T-cell (primary cell): ENCODE measurements at regions not wholly inside any gene's neighbourhood (a gene's known extent, or its start where the extent isn't known, plus 50 kb on each side); places are given as distances from the start of the nearest gene placed in this dataset.

Experiments
- ATAC-seq, 4 experiments: fragments of 200-7000 bp in 3 of 4; fragments of 150-1000 bp in 1 of 4; cut with Tn5 transposase; replicated peaks in 1 of 4; 1 replicate in 3 of 4; 2 replicates in 1 of 4; pipeline ENCODE4 v1.10.0; 2021; ENCODE audit warnings: moderate library complexity in 3 of 4, mild to moderate bottlenecking in 2 of 4, moderate number of reproducible peaks in 1 of 4
- CTCF ChIA-PET, 2 donors: fragments of 300-600 bp; sonication (Branson Sonifier 250); formaldehyde crosslinking; loops; one replicate each; lab custom pipeline; 2022; ENCODE audit warnings: antibody characterized with exemption in 2 of 2; lab: Charles Lee
- POLR2A ChIA-PET, 2 donors: fragments of 300-600 bp; sonication (Branson Sonifier 250); formaldehyde crosslinking; loops; one replicate each; lab custom pipeline; 2022; ENCODE audit warnings: antibody characterized with exemption in 2 of 2; lab: Charles Lee
- DNase-seq, 35 experiments: peaks; one replicate each; pipeline versions ENCODE4 v3.0.0 to v3.0.0-alpha.2; 2013 to 2023
- H3K27ac ChIP-seq: one replicate; pipeline ENCODE4 v1.5.1; 2013; ENCODE audit warnings: low read length
- H3K27me3 ChIP-seq, 2 experiments: replicated peaks in 1 of 2; 1 replicate in 1 of 2; 2 replicates in 1 of 2; pipeline versions ENCODE4 v1.6.1 to v1.7.0; 2013; ENCODE audit warnings: low read length in 1 of 2, mixed read lengths in 1 of 2; ENCODE audit not compliant: control insufficient read depth in 2 of 2, insufficient read depth in 2 of 2; ENCODE audit errors: extremely low read depth in 1 of 2
- H3K36me3 ChIP-seq, 2 donors: 1 replicate in 1 of 2; 2 replicates in 1 of 2; pipeline versions ENCODE4 v1.6.1 to v1.7.0; 2013; ENCODE audit warnings: low read length in 1 of 2; ENCODE audit not compliant: control insufficient read depth in 2 of 2, insufficient read depth in 1 of 2; ENCODE audit errors: extremely low read depth in 1 of 2
- H3K4me1 ChIP-seq, 2 experiments: 1 replicate in 1 of 2; 2 replicates in 1 of 2; pipeline versions ENCODE4 v1.6.1 to v1.7.0; 2013; ENCODE audit warnings: low read length in 2 of 2, mixed read lengths in 1 of 2; ENCODE audit not compliant: insufficient read depth in 2 of 2, control insufficient read depth in 1 of 2; ENCODE audit errors: extremely low read depth in 1 of 2
- H3K4me3 ChIP-seq, 2 donors: 1 replicate in 1 of 2; 2 replicates in 1 of 2; pipeline versions ENCODE4 v1.5.1 to v1.7.0; 2013; ENCODE audit warnings: mild to moderate bottlenecking in 2 of 2, low read length in 1 of 2, moderate library complexity in 1 of 2; ENCODE audit not compliant: control insufficient read depth in 1 of 2; ENCODE audit errors: extremely low read depth in 1 of 2
- H3K9me3 ChIP-seq: 2 replicates; pipeline ENCODE4 v1.7.0; 2013
- H3K27ac Mint-ChIP-seq, 2 donors: one replicate each; pipeline ENCODE4 v1.8.0; 2020 to 2021; ENCODE audit warnings: mild to moderate bottlenecking in 2 of 2, mixed read lengths in 2 of 2
- H3K27me3 Mint-ChIP-seq, 2 donors: one replicate each; pipeline ENCODE4 v1.8.0; 2021 to 2022; ENCODE audit warnings: mixed read lengths in 2 of 2
- H3K36me3 Mint-ChIP-seq: one replicate; pipeline ENCODE4 v1.8.0; 2021; ENCODE audit warnings: mixed read lengths
- H3K4me1 Mint-ChIP-seq, 3 donors: one replicate each; pipeline ENCODE4 v1.8.0; 2020 to 2022; ENCODE audit warnings: mixed read lengths in 3 of 3, mild to moderate bottlenecking in 1 of 3
- H3K4me3 Mint-ChIP-seq, 3 donors: one replicate each; pipeline ENCODE4 v1.8.0; 2020 to 2022; ENCODE audit warnings: mild to moderate bottlenecking in 3 of 3, mixed read lengths in 3 of 3, moderate library complexity in 3 of 3
- H3K9me3 Mint-ChIP-seq, 3 donors: one replicate each; pipeline ENCODE4 v1.8.0; 2020 to 2022; ENCODE audit warnings: mixed read lengths in 3 of 3
- WGBS: methylation state at CpG from one replicate; pipeline ENCODE4 v1.1.5; 2013; ENCODE audit warnings: missing lambda C conversion rate; ENCODE audit not compliant: insufficient coverage; 5-methylcytosine and 5-hydroxymethylcytosine counted together

- no peaks in the 10 kb centered on the region for H3K9me3 ChIP-seq
- H3K36me3 Mint-ChIP-seq = no peaks in the 10 kb centered on the region
- H3K4me3 Mint-ChIP-seq = no peak overlapping the region
- POLR2A ChIA-PET = no interaction called here
- CTCF ChIA-PET = interaction anchor here in 1 of 2 donors (0.6 kb wide), 1 partner anchor 151 kb away, joined by 3 read pairs; no protein-coding TSS in a partner anchor
- no peaks in the 10 kb centered on the region for H3K4me1 ChIP-seq
- ATAC-seq (no peak), DNase-seq (peak in 1 of 35 experiments; percentile 1)
- no peak overlapping the region for H3K4me3 ChIP-seq
- H3K27ac Mint-ChIP-seq = no peak overlapping the region
- H3K9me3 Mint-ChIP-seq = peaks cover 0 to 4% (median 2%) of the 10 kb centered on the region in 3 donors
- no peaks in the 10 kb centered on the region for H3K4me1 Mint-ChIP-seq
- H3K27me3 ChIP-seq = no peaks in the 10 kb centered on the region
- WGBS = 46% methylated on average over 5 of the region's 7 CpGs
- H3K27me3 Mint-ChIP-seq = no peaks in the 10 kb centered on the region
- H3K27ac ChIP-seq = no peak overlapping the region
- H3K36me3 ChIP-seq = no peaks in the 10 kb centered on the region
Observed at GRCh38 chr9:82606492-82607382, 456.2 kb downstream of the RASEF start.

- no peak for ATAC-seq
- no peaks in the 10 kb centered on the region for H3K4me1 ChIP-seq
- Mint-ChIP-seq H3K36me3 (no peaks in the 10 kb centered on the region), H3K4me3 (no peak overlapping the region), H3K27me3 (no peaks in the 10 kb centered on the region), H3K27ac (no peak overlapping the region), H3K4me1 (no peaks in the 10 kb centered on the region), H3K9me3 (peaks cover 2 to 9% (median 3%) of the 10 kb centered on the region in 3 donors)
- ChIA-PET CTCF (no interaction called here), POLR2A (no interaction called here)
- no peak overlapping the region for H3K27ac ChIP-seq
- no peak overlapping the region for H3K4me3 ChIP-seq
- no peaks in the 10 kb centered on the region for H3K36me3 ChIP-seq
- H3K27me3 ChIP-seq = no peaks in the 10 kb centered on the region
- WGBS = no CpG with 5 or more reads among the region's 4 CpGs
- no peak for DNase-seq
- H3K9me3 ChIP-seq = no peaks in the 10 kb centered on the region
Observed at GRCh38 chr9:82608487-82608886, 454.5 kb downstream of the RASEF start.

GRCh38 chr9:82612942-82613341 is 450.0 kb downstream of the RASEF start:
- no peaks in the 10 kb centered on the region for H3K4me1 ChIP-seq
- Mint-ChIP-seq H3K27me3 (no peaks in the 10 kb centered on the region), H3K9me3 (peaks cover 0 to 14% (median 9%) of the 10 kb centered on the region in 3 donors), H3K27ac (no peak overlapping the region), H3K4me1 (no peaks in the 10 kb centered on the region), H3K36me3 (no peaks in the 10 kb centered on the region), H3K4me3 (no peak overlapping the region)
- no peaks in the 10 kb centered on the region for H3K36me3 ChIP-seq
- H3K27me3 ChIP-seq = no peaks in the 10 kb centered on the region
- ATAC-seq (no peak), DNase-seq (no peak)
- no peak overlapping the region for H3K27ac ChIP-seq
- no peak overlapping the region for H3K4me3 ChIP-seq
- ChIA-PET POLR2A (no interaction called here), CTCF (interaction anchor here in 1 of 2 donors (0.7 kb wide), 1 partner anchor 252 kb away, joined by 4 read pairs; no protein-coding TSS in a partner anchor)
- WGBS = no CpG with 5 or more reads among the region's 5 CpGs
- H3K9me3 ChIP-seq = no peaks in the 10 kb centered on the region

GRCh38 chr9:82613498-82613897 is 449.4 kb downstream of the RASEF start:
- Mint-ChIP-seq H3K27ac (no peak overlapping the region), H3K9me3 (peaks cover 0 to 14% (median 9%) of the 10 kb centered on the region in 3 donors), H3K4me3 (no peak overlapping the region), H3K27me3 (no peaks in the 10 kb centered on the region), H3K4me1 (no peaks in the 10 kb centered on the region), H3K36me3 (no peaks in the 10 kb centered on the region)
- H3K4me1 ChIP-seq = no peaks in the 10 kb centered on the region
- no peak overlapping the region for H3K27ac ChIP-seq
- POLR2A ChIA-PET = no interaction called here
- no peak overlapping the region for H3K4me3 ChIP-seq
- H3K27me3 ChIP-seq = no peaks in the 10 kb centered on the region
- DNase-seq (no peak), ATAC-seq (no peak)
- WGBS = 85% methylated on average over 2 of the region's 3 CpGs
- H3K9me3 ChIP-seq = no peaks in the 10 kb centered on the region
- CTCF ChIA-PET = interaction anchor here in 1 of 2 donors (0.7 kb wide), 1 partner anchor 253 kb away, joined by 4 read pairs; no protein-coding TSS in a partner anchor
- no peaks in the 10 kb centered on the region for H3K36me3 ChIP-seq

- Histone ChIP-seq H3K4me1 (no peaks in the 10 kb centered on the region), H3K36me3 (no peaks in the 10 kb centered on the region), H3K4me3 (no peak overlapping the region), H3K27me3 (no peaks in the 10 kb centered on the region), H3K9me3 (no peaks in the 10 kb centered on the region), H3K27ac (no peak overlapping the region)
- Mint-ChIP-seq H3K36me3 (no peaks in the 10 kb centered on the region), H3K4me1 (no peaks in the 10 kb centered on the region), H3K4me3 (no peak overlapping the region), H3K27me3 (no peaks in the 10 kb centered on the region), H3K27ac (no peak overlapping the region), H3K9me3 (peaks cover 0 to 15% (median 9%) of the 10 kb centered on the region in 3 donors)
- ATAC-seq = no peak
- 75% methylated on average over 1 of the region's 3 CpGs for WGBS
- POLR2A ChIA-PET = no interaction called here
- CTCF ChIA-PET = no interaction called here
- DNase-seq = no peak
Observed at GRCh38 chr9:82616545-82616944, 446.4 kb downstream of the RASEF start.

GRCh38 chr9:82621447-82621846 is 441.5 kb downstream of the RASEF start:
- Histone ChIP-seq H3K36me3 (no peaks in the 10 kb centered on the region), H3K4me3 (no peak overlapping the region), H3K4me1 (no peaks in the 10 kb centered on the region), H3K9me3 (no peaks in the 10 kb centered on the region), H3K27ac (no peak overlapping the region), H3K27me3 (no peaks in the 10 kb centered on the region)
- POLR2A ChIA-PET = no interaction called here
- Mint-ChIP-seq H3K4me3 (no peak overlapping the region), H3K4me1 (no peaks in the 10 kb centered on the region), H3K9me3 (peaks cover 2 to 10% (median 6%) of the 10 kb centered on the region in 3 donors), H3K36me3 (no peaks in the 10 kb centered on the region), H3K27ac (no peak overlapping the region), H3K27me3 (no peaks in the 10 kb centered on the region)
- DNase-seq (no peak), ATAC-seq (no peak)
- CTCF ChIA-PET = no interaction called here
- 67% methylated on average over 1 of the region's 1 CpG for WGBS
